OCI-LY3 (cell line): ENCODE measurements at regions not wholly inside any gene's neighbourhood (a gene's known extent, or its start where the extent isn't known, plus 50 kb on each side); places are given as distances from the start of the nearest gene placed in this dataset.

ENCODE experiments used
- H2AFZ ChIP-seq: fragments of 200-600, 300-600 bp; shearing (Covaris generic); 2 replicates; pipeline ENCODE4 v1.6.0; 2014; ENCODE audit warnings: antibody characterized with exemption, low read depth, low read length
- H3K27ac ChIP-seq: fragments of 200-600, 300-600 bp; sonication (generic); 2 replicates; pipeline ENCODE4 v1.5.1; 2014; ENCODE audit warnings: mild to moderate bottlenecking, low read length, moderate library complexity, mixed read lengths
- H3K27me3 ChIP-seq: fragments of 200-600, 300-600 bp; sonication (generic); 2 replicates; pipeline ENCODE4 v1.6.1; 2014; ENCODE audit warnings: low read depth, low read length, mixed read lengths
- H3K36me3 ChIP-seq: fragments of 200-600, 300-600 bp; sonication (generic); replicated peaks from 2 replicates; pipeline ENCODE3; 2014; ENCODE audit warnings: low read depth, low read length, mixed read lengths
- H3K4me1 ChIP-seq: fragments of 300-600, 200-600 bp; sonication (generic); 2 replicates; pipeline ENCODE4 v1.6.1; 2014; ENCODE audit warnings: low read length, mixed read lengths
- H3K4me2 ChIP-seq: fragments of 200-600, 300-600 bp; sonication (generic); 2 replicates; pipeline ENCODE4 v1.6.1; 2014; ENCODE audit warnings: low read length, mixed read lengths
- H3K4me3 ChIP-seq: fragments of 300-600, 200-600 bp; sonication (generic); 2 replicates; pipeline ENCODE4 v1.5.1; 2014; ENCODE audit warnings: antibody characterized with exemption, mild to moderate bottlenecking, low read length, moderate library complexity
- H3K79me2 ChIP-seq: fragments of 300-600, 200-600 bp; shearing (Covaris generic); 2 replicates; pipeline ENCODE4 v1.6.1; 2014; ENCODE audit warnings: mild to moderate bottlenecking, low read length, mixed read lengths
- H3K9ac ChIP-seq: fragments of 300-600, 200-600 bp; shearing (Covaris generic); 2 replicates; pipeline ENCODE4 v1.6.0; 2014; ENCODE audit warnings: mild to moderate bottlenecking, low read length, moderate library complexity
- H3K9me3 ChIP-seq: fragments of 200-600, 300-600 bp; shearing (Covaris generic); 2 replicates; pipeline ENCODE4 v1.6.1; 2014; ENCODE audit warnings: low read length, mixed read lengths; ENCODE audit not compliant: insufficient read depth
- H4K20me1 ChIP-seq: fragments of 200-600, 300-600 bp; sonication (generic); 2 replicates; pipeline ENCODE4 v1.6.1; 2016; ENCODE audit warnings: low read length, mixed read lengths; ENCODE audit not compliant: insufficient read depth
- EZH2phosphoT487 ChIP-seq: fragments of 200-600 bp; shearing (Covaris generic); IDR thresholded peaks from 2 replicates; pipeline ENCODE4 v1.6.1; 2018; ENCODE audit warnings: antibody characterized with exemption, mixed run types, low read depth
- TF ChIP-seq, protein P1 (sequence below): fragments of 200-600, 300-600 bp; sonication (generic); IDR thresholded peaks from 2 replicates; pipeline ENCODE4 v1.5.1; 2014; ENCODE audit warnings: antibody characterized with exemption, low read length, low read depth

DNA sequence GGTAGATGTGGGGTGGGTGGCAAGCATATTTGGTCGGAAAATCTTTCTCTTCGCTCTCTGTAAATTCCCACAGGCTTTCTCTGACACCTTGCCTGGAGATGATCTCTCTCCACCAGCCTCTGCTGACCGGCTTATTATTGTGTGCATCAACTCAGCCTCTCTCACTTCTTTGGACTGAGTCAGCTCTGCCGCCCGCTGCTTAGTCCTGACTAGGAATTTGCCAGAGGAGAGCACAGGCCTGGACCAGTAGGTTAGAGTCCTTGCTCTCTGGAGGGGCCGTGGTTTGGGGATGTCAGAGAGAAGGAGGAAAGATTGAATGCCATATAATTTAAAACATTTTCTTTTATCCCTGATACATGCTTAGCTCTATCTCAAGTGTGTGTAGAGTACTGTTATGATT, 242.6 kb upstream of the THSD7B start:
- Histone ChIP-seq H3K4me1 (no peaks in the 10 kb centered on the region), H3K4me3 (no peak overlapping the region), H3K9ac (no peak overlapping the region), H2AFZ (no peak overlapping the region), H3K79me2 (no peaks in the 10 kb centered on the region), H3K9me3 (no peaks in the 10 kb centered on the region), H3K27me3 (peaks cover 3% of the 10 kb centered on the region; the same call in 1 of the 2 replicates), H3K27ac (no peak overlapping the region), H3K36me3 (no peaks in the 10 kb centered on the region), H3K4me2 (no peak overlapping the region), H4K20me1 (no peaks in the 10 kb centered on the region)
- TF ChIP-seq, protein P1, sequence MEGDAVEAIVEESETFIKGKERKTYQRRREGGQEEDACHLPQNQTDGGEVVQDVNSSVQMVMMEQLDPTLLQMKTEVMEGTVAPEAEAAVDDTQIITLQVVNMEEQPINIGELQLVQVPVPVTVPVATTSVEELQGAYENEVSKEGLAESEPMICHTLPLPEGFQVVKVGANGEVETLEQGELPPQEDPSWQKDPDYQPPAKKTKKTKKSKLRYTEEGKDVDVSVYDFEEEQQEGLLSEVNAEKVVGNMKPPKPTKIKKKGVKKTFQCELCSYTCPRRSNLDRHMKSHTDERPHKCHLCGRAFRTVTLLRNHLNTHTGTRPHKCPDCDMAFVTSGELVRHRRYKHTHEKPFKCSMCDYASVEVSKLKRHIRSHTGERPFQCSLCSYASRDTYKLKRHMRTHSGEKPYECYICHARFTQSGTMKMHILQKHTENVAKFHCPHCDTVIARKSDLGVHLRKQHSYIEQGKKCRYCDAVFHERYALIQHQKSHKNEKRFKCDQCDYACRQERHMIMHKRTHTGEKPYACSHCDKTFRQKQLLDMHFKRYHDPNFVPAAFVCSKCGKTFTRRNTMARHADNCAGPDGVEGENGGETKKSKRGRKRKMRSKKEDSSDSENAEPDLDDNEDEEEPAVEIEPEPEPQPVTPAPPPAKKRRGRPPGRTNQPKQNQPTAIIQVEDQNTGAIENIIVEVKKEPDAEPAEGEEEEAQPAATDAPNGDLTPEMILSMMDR, result no peak
- TF ChIP-seq EZH2phosphoT487, result no peak

DNA sequence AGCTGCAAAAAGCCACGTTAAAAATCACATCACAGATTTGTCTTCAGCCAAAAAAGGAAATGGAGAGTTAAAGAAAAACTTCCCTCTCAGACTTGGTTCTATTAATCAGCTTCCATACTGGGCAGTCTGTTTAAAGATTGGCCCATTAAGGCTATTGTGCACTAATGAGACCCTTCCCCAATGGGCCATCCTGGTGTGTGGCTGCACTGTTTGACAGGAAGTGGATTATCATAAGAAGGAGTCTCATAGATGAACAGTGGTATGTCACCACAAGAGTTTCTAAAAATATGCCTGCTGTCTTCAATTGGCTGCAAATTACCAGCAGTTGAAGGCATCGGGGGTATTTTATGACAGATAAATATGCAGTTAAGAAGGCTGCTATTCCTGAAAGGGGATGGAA, 247.6 kb upstream of the THSD7B start:
- Histone ChIP-seq H3K36me3 (no peaks in the 10 kb centered on the region), H3K4me3 (no peak overlapping the region), H4K20me1 (no peaks in the 10 kb centered on the region), H3K4me2 (no peak overlapping the region), H2AFZ (no peak overlapping the region), H3K27me3 (no peaks in the 10 kb centered on the region; the same call in 1 of the 2 replicates), H3K79me2 (no peaks in the 10 kb centered on the region), H3K9ac (no peak overlapping the region), H3K9me3 (no peaks in the 10 kb centered on the region), H3K27ac (no peak overlapping the region), H3K4me1 (no peaks in the 10 kb centered on the region)
- TF ChIP-seq, protein P1, result no peak

DNA sequence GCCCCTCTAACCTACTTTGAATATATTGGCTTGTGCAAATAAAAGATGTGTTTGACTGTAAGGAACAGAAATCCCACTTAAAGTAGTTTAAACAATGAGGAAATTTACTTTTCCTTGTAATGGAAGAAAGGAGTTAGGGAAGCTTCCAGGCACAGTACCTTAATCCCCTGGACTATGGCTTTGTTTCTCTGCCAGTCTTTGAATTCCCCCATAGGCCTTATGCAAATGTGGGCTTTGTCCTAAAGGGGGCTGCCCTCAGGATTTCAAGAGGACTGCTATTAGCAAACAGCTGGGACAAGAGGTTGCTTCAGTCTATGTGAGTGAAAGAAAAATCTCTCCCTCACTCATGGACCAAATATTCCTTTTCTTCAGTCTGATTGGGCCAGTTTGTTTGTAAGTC, 255.1 kb upstream of the THSD7B start:
- Histone ChIP-seq H3K27ac (no peak overlapping the region), H3K79me2 (no peaks in the 10 kb centered on the region), H3K9me3 (no peaks in the 10 kb centered on the region), H3K4me3 (no peak overlapping the region), H3K9ac (no peak overlapping the region), H3K36me3 (no peaks in the 10 kb centered on the region), H3K27me3 (no peaks in the 10 kb centered on the region), H4K20me1 (no peaks in the 10 kb centered on the region), H3K4me2 (no peak overlapping the region), H3K4me1 (no peaks in the 10 kb centered on the region), H2AFZ (no peak overlapping the region)
- TF ChIP-seq EZH2phosphoT487, result no peak
- TF ChIP-seq, protein P1, result no peak

DNA sequence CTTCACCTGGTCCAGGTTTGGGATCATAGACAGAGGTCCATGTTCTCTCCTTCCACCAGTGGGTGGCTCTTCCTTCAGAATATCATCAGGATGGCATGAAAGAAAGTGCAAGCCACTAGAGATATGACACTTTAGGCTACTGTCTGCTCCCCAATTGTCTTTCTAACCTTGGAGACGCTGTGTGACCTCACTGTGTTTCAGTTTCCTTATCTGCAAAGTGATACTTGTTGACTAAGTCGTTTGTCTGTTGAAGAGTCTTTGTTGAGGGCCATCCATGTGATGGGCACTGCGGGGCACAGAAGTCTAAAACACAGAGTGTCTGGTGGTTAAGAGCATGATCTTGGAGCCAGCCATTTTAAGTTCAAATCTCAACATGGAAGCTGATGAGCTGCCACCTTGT, 259.9 kb upstream of the THSD7B start:
- peaks cover 3% of the 10 kb centered on the region; the same call in 1 of the 2 replicates for H3K4me1 ChIP-seq
- no peak overlapping the region for H2AFZ ChIP-seq
- no peaks in the 10 kb centered on the region for H3K79me2 ChIP-seq
- TF ChIP-seq, protein P1, result no peak
- no peak for TF ChIP-seq EZH2phosphoT487
- H3K4me2 ChIP-seq, result no peak overlapping the region
- no peak overlapping the region for H3K27ac ChIP-seq
- no peaks in the 10 kb centered on the region for H3K9me3 ChIP-seq
- H3K9ac ChIP-seq, result no peak overlapping the region
- no peaks in the 10 kb centered on the region for H3K36me3 ChIP-seq
- no peak overlapping the region for H3K4me3 ChIP-seq
- H4K20me1 ChIP-seq, result no peaks in the 10 kb centered on the region
- no peaks in the 10 kb centered on the region for H3K27me3 ChIP-seq
